GM23338 (cell line): ENCODE measurements at regions not wholly inside any gene's neighbourhood (a gene's known extent, or its start where the extent isn't known, plus 50 kb on each side); places are given as distances from the start of the nearest gene placed in this dataset.

Source experiments
- ATAC-seq: fragments of 200-7000 bp; cut with Tn5 transposase; 3 replicates; pipeline ENCODE4 v1.9.1; 2020
- DNase-seq: peaks from one replicate; pipeline ENCODE4 v3.0.0-alpha.2; 2015; ENCODE audit warnings: low spot score
- H2AFZ ChIP-seq: fragments of 200-600 bp; sonication (generic); 2 replicates; pipeline ENCODE4 v1.8.0; 2016; ENCODE audit warnings: antibody characterized with exemption, mild to moderate bottlenecking, moderate library complexity
- H3F3A ChIP-seq: fragments of 200-600 bp; sonication (generic); replicated peaks from 2 replicates; pipeline ENCODE4 v1.8.0; 2017; ENCODE audit warnings: antibody characterized with exemption, mixed run types, low read depth
- H3K27ac ChIP-seq: fragments of 200-600 bp; sonication (generic); 2 replicates; pipeline ENCODE4 v1.6.1; 2016; ENCODE audit warnings: low read depth
- H3K27me3 ChIP-seq: fragments of 200-600 bp; sonication (generic); 2 replicates; pipeline ENCODE4 v1.8.0; 2016; ENCODE audit warnings: mild to moderate bottlenecking, mixed run types, moderate library complexity; ENCODE audit not compliant: insufficient read depth
- H3K36me3 ChIP-seq: fragments of 200-600 bp; sonication (generic); 2 replicates; pipeline ENCODE4 v1.8.0; 2016; ENCODE audit warnings: mild to moderate bottlenecking; ENCODE audit not compliant: insufficient read depth
- H3K4me1 ChIP-seq: fragments of 200-600 bp; sonication (generic); 2 replicates; pipeline ENCODE4 v1.8.0; 2016; ENCODE audit warnings: mild to moderate bottlenecking, moderate library complexity; ENCODE audit not compliant: insufficient read depth
- H3K4me2 ChIP-seq: fragments of 200-600 bp; sonication (generic); 2 replicates; pipeline ENCODE4 v1.7.1; 2017; ENCODE audit warnings: mixed run types
- H3K4me3 ChIP-seq: fragments of 200-600 bp; sonication (generic); 2 replicates; pipeline ENCODE4 v1.6.1; 2016; ENCODE audit warnings: mixed run types
- H3K79me2 ChIP-seq: fragments of 200-600 bp; sonication (generic); replicated peaks from 2 replicates; pipeline ENCODE4 v1.8.0; 2017; ENCODE audit warnings: mild to moderate bottlenecking; ENCODE audit not compliant: insufficient read depth
- H3K9me2 ChIP-seq: fragments of 200-600 bp; sonication (generic); 2 replicates; pipeline ENCODE4 v1.8.0; 2017; ENCODE audit not compliant: insufficient read depth
- H4K20me1 ChIP-seq: fragments of 200-600 bp; sonication (generic); replicated peaks from 2 replicates; pipeline ENCODE4 v1.8.0; 2017; ENCODE audit warnings: mild to moderate bottlenecking; ENCODE audit not compliant: insufficient read depth
- H3K27ac Mint-ChIP-seq: 2 replicates; pipeline ENCODE4 v1.8.0; 2020; ENCODE audit warnings: inconsistent platforms, mild to moderate bottlenecking, moderate library complexity, mixed read lengths
- H3K27me3 Mint-ChIP-seq: 3 replicates; pipeline ENCODE4 v1.8.0; 2022; ENCODE audit warnings: low read depth, mild to moderate bottlenecking, moderate library complexity, mixed read lengths, inconsistent platforms; ENCODE audit not compliant: insufficient read depth, poor library complexity
- H3K36me3 Mint-ChIP-seq: 3 replicates; pipeline ENCODE4 v1.8.0; 2021; ENCODE audit warnings: low read depth, mild to moderate bottlenecking, inconsistent platforms, moderate library complexity, mixed read lengths
- H3K4me1 Mint-ChIP-seq: 3 replicates; pipeline ENCODE4 v1.8.0; 2020; ENCODE audit warnings: mild to moderate bottlenecking, inconsistent platforms, mixed read lengths
- H3K4me3 Mint-ChIP-seq: 3 replicates; pipeline ENCODE4 v1.8.0; 2021; ENCODE audit warnings: moderate library complexity, mild to moderate bottlenecking, inconsistent platforms, mixed read lengths
- H3K9me3 Mint-ChIP-seq: 3 replicates; pipeline ENCODE4 v1.8.0; 2020; ENCODE audit warnings: moderate library complexity, mild to moderate bottlenecking, inconsistent platforms, mixed read lengths
- EZH2 ChIP-seq: fragments of 200-600 bp; sonication (generic); IDR thresholded peaks from one replicate; pipeline ENCODE4 v1.8.0; 2017; ENCODE audit warnings: antibody characterized with exemption, mild to moderate bottlenecking, low read depth; ENCODE audit not compliant: unreplicated experiment
- JUNB ChIP-seq: IDR thresholded peaks from one replicate; pipeline ENCODE4 v1.6.1; 2016; ENCODE audit warnings: antibody characterized with exemption; ENCODE audit not compliant: unreplicated experiment
- POLR2AphosphoS5 ChIP-seq: IDR thresholded peaks from 2 replicates; pipeline ENCODE4 v1.6.1; 2016; ENCODE audit warnings: antibody characterized with exemption, low read depth
- REST ChIP-seq: IDR thresholded peaks from one replicate; pipeline ENCODE4 v1.6.1; 2018; ENCODE audit warnings: antibody characterized with exemption; ENCODE audit not compliant: unreplicated experiment
- ZNF331 ChIP-seq: fragments of 250-450 bp; sonication (Bioruptor Pico); IDR thresholded peaks from 2 replicates; pipeline ENCODE4 v1.5.0; 2020; ENCODE audit warnings: low read depth, mild to moderate bottlenecking, moderate library complexity
- ZNF462 ChIP-seq: fragments of 250-450 bp; sonication (Bioruptor Pico); IDR thresholded peaks from 2 replicates; pipeline ENCODE4 v1.5.0; 2020; ENCODE audit warnings: mild to moderate bottlenecking, moderate library complexity

- H4K20me1 ChIP-seq = no peaks in the 10 kb centered on the region
- Mint-ChIP-seq H3K4me3 (no peak overlapping the region), H3K4me1 (no peaks in the 10 kb centered on the region), H3K36me3 (peaks cover 2% of the 10 kb centered on the region; the same call in 2 of the 3 replicates), H3K9me3 (peaks cover 6% of the 10 kb centered on the region; the same call in 2 of the 3 replicates), H3K27ac (no peak overlapping the region; the same call in 1 of the 2 replicates), H3K27me3 (no peaks in the 10 kb centered on the region)
- TF ChIP-seq ZNF462 = no peak
- no peak for TF ChIP-seq POLR2AphosphoS5
- TF ChIP-seq ZNF331 (CRISPR knock-in tag) = no peak
- no peak for TF ChIP-seq EZH2
- no peak for TF ChIP-seq JUNB
- TF ChIP-seq REST = no peak
- H3K4me2 ChIP-seq = no peak overlapping the region
- H2AFZ ChIP-seq = peak overlapping the region; percentile 56; the same call in 1 of the 2 replicates
- H3K79me2 ChIP-seq = no peaks in the 10 kb centered on the region
- no peaks in the 10 kb centered on the region for H3K36me3 ChIP-seq
- H3F3A ChIP-seq = no peaks in the 10 kb centered on the region
- H3K4me3 ChIP-seq = no peak overlapping the region
- H3K9me2 ChIP-seq = no peaks in the 10 kb centered on the region
- no peaks in the 10 kb centered on the region for H3K27me3 ChIP-seq
- H3K4me1 ChIP-seq = no peaks in the 10 kb centered on the region
- DNase-seq = no peak
- H3K27ac ChIP-seq = no peak overlapping the region
- no peak for ATAC-seq
Measured at GRCh38 chr2:220335591-220335915, 708.1 kb downstream of the SLC4A3 start.
